ENCODE measurements at regions not wholly inside any gene's neighbourhood (a gene's known extent, or its start where the extent isn't known, plus 50 kb on each side); places are given as distances from the start of the nearest gene placed in this dataset.
A peak's percentile ranks its signal among the peaks of the same experiment; 100 is the strongest.

DNA sequence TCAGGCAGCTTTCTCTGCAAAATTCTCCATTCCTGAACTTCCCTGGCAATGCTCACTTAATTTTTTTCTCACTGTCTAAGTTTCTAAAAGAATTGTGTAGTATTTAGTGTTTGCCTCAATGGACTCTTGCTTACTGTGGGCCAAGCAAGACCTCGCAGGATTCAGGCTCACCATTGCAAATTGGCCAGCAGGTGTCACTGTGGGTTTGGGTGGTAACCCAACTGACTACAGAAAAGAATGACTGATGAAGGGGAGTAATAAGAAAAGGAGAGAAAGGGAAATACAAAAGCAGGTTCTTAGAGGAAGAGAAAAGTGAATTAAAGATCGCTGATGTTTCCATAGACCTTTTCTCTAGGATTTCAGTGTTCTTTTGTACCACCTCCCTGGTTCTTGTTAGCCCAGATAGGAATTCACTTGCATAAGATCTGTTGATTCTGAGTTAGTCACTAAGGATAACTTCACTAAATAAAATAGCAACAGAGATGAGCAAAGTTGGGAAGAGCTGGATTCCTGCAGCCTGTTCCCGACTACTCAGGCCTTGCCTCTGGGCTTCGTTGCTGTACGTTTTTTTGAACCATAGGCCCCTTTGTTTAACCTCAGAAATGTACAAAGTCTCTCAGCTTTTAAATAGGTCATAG, 386.5 kb upstream of the DDHD1 start:
- DNase-seq, result peak; percentile 13

DNA sequence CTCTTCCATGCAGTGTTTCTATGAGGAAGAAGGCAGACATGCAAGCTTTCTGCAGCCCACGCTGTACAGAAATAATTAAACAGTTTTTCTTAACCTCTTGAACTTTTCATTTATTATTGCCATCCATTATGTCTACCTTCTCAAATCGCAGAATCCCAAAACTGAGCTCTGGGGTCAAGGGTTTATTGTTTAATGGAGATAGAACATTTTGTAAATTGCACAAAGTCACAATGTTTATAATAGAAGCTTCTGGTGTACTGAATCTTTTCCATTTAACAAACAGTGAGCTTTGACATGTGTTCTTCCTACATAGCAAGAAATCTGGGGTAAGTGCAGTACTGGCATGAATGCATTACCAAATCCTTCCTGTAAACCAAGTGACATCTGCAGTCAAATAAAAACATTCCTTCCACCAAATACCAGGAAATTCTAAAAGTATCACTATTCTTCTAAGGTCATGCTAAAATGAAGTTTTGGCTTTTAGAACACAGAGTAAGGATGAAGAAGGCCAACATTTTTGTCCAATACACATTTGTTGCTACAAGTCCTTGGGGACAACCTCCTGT, 385.3 kb upstream of the DDHD1 start:
- no peak for DNase-seq

- DNase-seq, result no peak
Measured at GRCh38 chr14:53537422-53538315, 384.5 kb upstream of the DDHD1 start.

DNA sequence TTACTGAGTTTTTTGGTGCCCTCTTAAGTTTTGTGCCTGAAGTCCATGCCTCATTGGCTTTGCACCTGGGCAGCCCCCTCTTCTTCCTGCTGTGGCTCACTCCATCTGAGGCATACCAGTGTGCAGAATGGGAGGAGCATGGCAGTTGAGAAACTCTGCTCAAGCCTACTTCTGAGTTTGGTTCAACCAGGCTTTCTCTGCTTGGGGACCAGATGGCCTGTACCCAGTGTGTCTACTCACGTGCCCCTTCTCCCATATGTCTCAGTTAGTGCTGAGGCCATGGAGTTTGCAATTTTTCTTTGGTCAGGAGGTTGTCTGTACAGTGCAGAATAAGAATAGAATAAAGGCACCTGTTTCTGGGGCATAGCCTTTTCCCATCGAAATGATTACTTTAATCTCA, 383.3 kb upstream of the DDHD1 start:
- no peak for DNase-seq

- no peak for DNase-seq
Measured at GRCh38 chr14:53534841-53535240, 381.7 kb upstream of the DDHD1 start.

DNA sequence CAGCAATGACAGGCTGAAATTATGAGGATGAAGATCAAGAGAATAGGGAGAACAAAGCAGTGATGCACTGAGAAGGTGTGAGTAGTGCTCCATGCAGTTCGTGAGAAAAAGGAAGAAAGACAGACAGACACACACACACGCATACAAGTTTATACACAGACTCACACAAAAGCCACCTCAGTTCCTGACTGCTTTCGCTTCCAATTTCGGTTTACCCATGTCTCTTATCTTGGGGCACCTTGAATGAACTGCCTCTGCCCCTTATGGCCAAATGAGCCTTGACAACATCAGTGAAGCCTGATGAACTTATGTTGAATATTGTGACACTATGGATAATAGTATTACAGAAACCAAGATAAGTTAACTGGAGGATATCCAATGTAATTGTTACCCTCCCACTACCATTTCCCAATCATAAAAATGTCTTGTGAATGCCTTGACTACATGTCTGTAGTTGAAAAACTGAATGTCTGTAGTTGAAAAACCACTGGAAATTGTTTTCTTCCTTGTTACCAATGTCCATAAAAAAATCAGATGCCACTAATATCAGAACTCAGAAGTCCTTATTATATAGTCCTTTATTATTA, 380.4 kb upstream of the DDHD1 start:
- DNase-seq, result no peak

DNA sequence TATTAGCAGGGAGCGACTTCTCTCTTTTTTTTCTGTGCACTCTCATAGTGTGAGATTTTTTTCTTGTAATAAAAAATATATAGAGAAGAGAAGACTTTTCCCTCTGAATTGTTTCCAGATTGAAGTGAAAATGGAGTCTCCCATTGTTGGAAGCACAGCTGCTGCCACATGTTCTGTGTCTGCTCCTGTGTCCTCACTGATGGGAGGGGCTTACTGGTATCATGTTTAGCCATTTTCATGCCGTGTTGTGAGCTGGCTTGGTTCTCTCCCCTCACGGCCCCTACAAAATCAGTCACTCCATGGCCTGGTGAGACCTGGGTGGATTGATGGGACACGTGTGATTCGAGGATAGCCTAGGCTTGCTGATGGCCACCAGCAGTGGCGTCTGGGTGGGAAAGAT, 379.7 kb upstream of the DDHD1 start:
- DNase-seq, result no peak

DNA sequence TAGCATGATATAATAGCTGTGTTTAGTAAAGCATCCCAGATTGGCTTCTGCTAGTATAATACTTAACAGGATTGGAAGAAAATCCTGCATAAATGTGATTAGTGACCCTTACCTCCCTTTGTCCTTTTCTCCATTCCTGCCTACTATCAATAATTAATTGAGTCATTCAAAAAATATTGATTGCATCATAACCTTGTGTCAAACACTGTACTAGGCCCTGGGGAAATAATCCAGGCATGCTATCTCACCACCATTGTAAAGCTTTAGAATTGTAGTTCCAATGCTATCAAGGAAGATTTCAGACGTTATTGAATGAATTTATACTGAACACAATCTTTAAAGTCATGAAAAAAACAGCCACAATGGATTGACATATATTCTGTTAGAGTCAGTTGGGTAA, 378.6 kb upstream of the DDHD1 start:
- DNase-seq, result no peak

GRCh38 chr14:53531156-53531555, 378.0 kb upstream of the DDHD1 start:
- no peak for DNase-seq

GRCh38 chr14:53529519-53529918, 376.4 kb upstream of the DDHD1 start:
- no peak for DNase-seq

GRCh38 chr14:53528185-53528671, 375.1 kb upstream of the DDHD1 start:
- DNase-seq, result no peak

DNA sequence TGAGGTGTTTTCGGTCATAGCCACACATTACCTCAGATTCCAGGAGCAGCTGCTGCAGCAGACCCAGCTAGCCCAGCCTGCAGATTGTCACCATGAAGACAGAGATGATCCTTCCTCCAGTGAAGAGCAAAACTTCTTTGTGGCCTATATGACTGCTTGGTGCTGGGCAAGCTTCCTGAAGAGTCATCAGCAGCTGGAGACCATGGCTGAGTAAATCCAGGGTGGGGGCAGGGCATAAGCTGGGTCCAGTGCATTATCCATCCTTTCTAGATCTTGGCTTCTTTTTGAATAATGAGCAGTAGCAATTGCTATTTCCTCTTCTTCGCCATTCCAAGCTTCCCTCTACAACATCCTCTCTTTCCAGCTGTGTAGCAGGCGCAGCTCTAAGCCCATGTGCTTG, 373.1 kb upstream of the DDHD1 start:
- DNase-seq, result no peak

GRCh38 chr14:53525608-53526007, 372.5 kb upstream of the DDHD1 start:
- no peak for DNase-seq

DNA sequence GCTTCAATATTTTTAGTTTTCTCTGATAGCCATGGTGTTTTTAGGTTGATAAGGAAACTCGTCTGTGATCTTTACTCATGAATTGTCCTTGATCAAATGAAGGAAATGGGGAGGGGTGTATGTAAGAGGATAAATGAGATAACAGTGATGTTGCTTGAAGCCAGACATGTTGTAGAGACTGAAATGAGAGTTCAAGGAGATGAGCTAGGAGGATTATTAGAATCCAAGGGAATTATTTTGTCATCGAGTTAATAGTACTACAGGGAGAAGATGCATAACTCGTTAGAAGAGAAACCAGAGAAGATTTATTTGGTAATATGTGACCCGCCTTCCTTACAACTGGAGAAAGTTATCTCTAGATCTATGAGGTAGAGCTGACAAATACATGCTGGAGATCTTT, 371.3 kb upstream of the DDHD1 start:
- no peak for DNase-seq

- no peak for DNase-seq
Measured at GRCh38 chr14:53523226-53523625, 370.1 kb upstream of the DDHD1 start.

DNA sequence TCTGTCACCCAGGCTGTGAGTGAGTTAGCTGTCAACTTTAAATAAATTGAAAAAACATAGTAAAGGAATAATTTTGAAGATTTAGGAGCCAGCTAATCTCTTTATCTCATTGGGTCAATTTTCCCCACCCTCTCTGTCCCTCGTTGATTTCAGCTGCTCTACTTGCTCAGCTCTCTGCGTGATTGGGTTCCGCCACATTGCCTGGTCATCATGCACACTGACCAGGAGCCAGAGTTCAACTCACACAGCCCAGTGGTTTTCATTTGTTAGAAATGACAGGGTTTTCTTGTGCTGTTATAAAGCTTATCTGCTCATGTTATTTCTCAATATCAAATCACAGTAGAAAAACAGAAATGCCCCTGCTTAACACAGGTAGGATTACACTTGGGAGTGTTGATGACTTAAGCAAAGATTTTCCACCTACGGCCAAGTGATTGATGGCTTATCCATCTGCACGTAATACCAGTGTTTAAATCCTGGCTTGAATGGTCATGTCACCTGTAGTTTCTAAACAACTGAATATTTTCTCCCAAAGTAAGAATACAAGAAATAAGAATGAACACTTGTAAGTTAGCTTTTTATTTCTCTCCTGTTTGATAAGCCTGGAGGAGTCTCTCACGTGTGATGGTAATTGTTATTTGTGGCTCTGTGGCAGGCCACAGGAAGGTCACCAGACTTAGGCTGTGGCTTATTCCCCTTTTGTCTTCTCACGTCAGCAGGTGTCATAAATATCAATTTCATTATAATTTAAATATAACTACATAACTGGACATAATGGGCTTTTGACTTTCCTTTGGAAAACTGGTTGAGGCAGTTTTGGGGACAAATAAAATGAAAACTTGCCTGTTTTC, 367.2 kb upstream of the DDHD1 start:
- DNase-seq, result no peak

GRCh38 chr14:53519137-53519536, 366.0 kb upstream of the DDHD1 start:
- no peak for DNase-seq

- no peak for DNase-seq
Measured at GRCh38 chr14:53517270-53517960, 364.3 kb upstream of the DDHD1 start.

- no peak for DNase-seq
Measured at GRCh38 chr14:53516261-53516774, 363.2 kb upstream of the DDHD1 start.

DNA sequence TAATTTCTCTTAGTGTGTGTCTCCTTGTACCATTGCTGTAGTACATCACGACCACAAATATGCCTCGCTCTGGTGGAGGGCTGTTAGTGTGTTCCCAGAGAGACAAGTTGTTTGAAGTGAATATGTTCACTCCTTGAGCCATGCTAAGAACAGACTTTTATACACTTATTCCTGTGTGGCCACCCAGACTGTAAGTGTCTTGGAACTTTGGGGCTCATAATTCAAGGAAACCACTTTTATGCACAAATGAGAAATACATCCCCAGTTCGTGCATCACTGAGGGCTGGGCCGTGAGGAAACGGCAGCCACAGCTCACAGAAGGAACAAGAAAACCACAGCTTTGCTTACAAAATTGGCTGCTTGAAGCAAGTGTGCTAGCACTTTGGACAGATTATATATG, 362.2 kb upstream of the DDHD1 start:
- DNase-seq, result no peak

GRCh38 chr14:53514197-53514596, 361.1 kb upstream of the DDHD1 start:
- DNase-seq, result no peak

Data from DMS153 (cell line).